HEK293T (cell line): ENCODE measurements at regions not wholly inside any gene's neighbourhood (a gene's known extent, or its start where the extent isn't known, plus 50 kb on each side); places are given as distances from the start of the nearest gene placed in this dataset.
"Not testable (repeated sequence)": the region's sequence is repeated elsewhere in the genome, so short reads cannot be mapped to it uniquely, and the experiment has no call there.

ENCODE experiments used
- CTCF ChIA-PET: fragments of 350-600 bp; formaldehyde crosslinking; extraction: SDS; loops from one replicate; lab custom pipeline; 2021; ENCODE audit warnings: antibody characterized with exemption, inconsistent platforms; lab: Yijun Ruan, JAX
- POLR2A ChIA-PET: fragments of 350-600 bp; formaldehyde crosslinking; extraction: SDS; loops from one replicate; lab custom pipeline; 2020; ENCODE audit warnings: antibody characterized with exemption, inconsistent platforms; lab: Yijun Ruan, JAX
- DNase-seq: peaks from one replicate; pipeline ENCODE4 v3.0.0; 2012; ENCODE audit warnings: mixed read lengths; ENCODE audit errors: extremely low spot score
- ARNT ChIP-seq: fragments of 450-650 bp; IDR thresholded peaks from 2 replicates; pipeline ENCODE4 v1.6.1; 2017; ENCODE audit warnings: mild to moderate bottlenecking
- BHLHE40 ChIP-seq: fragments of 450-650 bp; IDR thresholded peaks from 2 replicates; pipeline ENCODE4 v1.6.1; 2016; ENCODE audit warnings: mild to moderate bottlenecking, moderate library complexity, borderline replicate concordance
- CTBP1 ChIP-seq: fragments of 450-650 bp; IDR thresholded peaks from 2 replicates; pipeline ENCODE4 v1.6.1; 2016; ENCODE audit warnings: borderline replicate concordance
- ELF4 ChIP-seq: fragments of 450-650 bp; IDR thresholded peaks from 2 replicates; pipeline ENCODE4 v1.6.1; 2017; ENCODE audit warnings: antibody characterized with exemption
- FOXA1 ChIP-seq: fragments of 450-650 bp; IDR thresholded peaks from 2 replicates; pipeline ENCODE4 v1.6.1; 2016; ENCODE audit warnings: mild to moderate bottlenecking
- FOXK2 ChIP-seq: fragments of 450-650 bp; IDR thresholded peaks from 2 replicates; pipeline ENCODE4 v1.6.1; 2016; ENCODE audit warnings: mild to moderate bottlenecking
- FOXM1 ChIP-seq: fragments of 450-650 bp; IDR thresholded peaks from 2 replicates; pipeline ENCODE4 v1.6.1; 2017; ENCODE audit warnings: mild to moderate bottlenecking, borderline replicate concordance
- HDGF ChIP-seq: fragments of 450-650 bp; IDR thresholded peaks from 2 replicates; pipeline ENCODE4 v1.6.1; 2017; ENCODE audit warnings: antibody characterized with exemption, borderline replicate concordance
- L3MBTL2 ChIP-seq: fragments of 450-650 bp; conservative IDR thresholded peaks from 2 replicates; pipeline ENCODE4 v1.6.1; 2016; ENCODE audit warnings: mild to moderate bottlenecking
- LEF1 ChIP-seq: fragments of 450-650 bp; IDR thresholded peaks from 2 replicates; pipeline ENCODE4 v1.6.1; 2017; ENCODE audit warnings: mild to moderate bottlenecking, borderline replicate concordance
- NFRKB ChIP-seq: fragments of 450-650 bp; IDR thresholded peaks from 2 replicates; pipeline ENCODE4 v1.6.1; 2016; ENCODE audit warnings: mild to moderate bottlenecking, moderate library complexity
- SP1 ChIP-seq: fragments of 450-650 bp; IDR thresholded peaks from 2 replicates; pipeline ENCODE4 v1.6.1; 2017
- SUZ12 ChIP-seq: fragments of 450-650 bp; IDR thresholded peaks from 2 replicates; pipeline ENCODE4 v1.6.1; 2016; ENCODE audit warnings: mild to moderate bottlenecking
- TARDBP ChIP-seq: fragments of 450-650 bp; IDR thresholded peaks from 2 replicates; pipeline ENCODE4 v1.6.1; 2016
- ZNF384 ChIP-seq: fragments of 450-650 bp; IDR thresholded peaks from 2 replicates; pipeline ENCODE4 v1.6.1; 2016
- TF ChIP-seq, protein P1 (sequence below): fragments of 450-650 bp; IDR thresholded peaks from 2 replicates; pipeline ENCODE4 v1.6.1; 2016

DNA sequence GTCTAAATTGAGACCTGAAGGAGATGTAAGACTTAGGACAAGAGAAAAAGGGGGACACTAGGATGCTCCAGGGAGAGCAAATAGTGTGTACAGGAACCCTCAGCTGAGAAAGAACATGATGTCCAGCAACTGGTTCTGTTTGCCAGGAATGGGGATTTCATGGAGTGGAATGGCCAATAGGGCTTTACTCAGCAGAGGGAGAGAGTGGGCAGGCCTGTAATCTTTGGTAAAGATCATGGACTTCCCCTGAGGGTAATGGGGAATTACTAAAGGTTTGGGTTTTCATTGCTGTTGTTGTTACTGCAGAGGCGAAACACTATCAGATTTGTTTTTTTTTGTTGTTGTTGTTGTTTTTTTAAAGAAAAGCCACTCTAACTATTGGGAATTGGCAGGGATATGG is 99.0 kb downstream of the SCN11A start:
- POLR2A ChIA-PET: no interaction called here
- TF ChIP-seq HDGF (no peak), BHLHE40 (no peak), ZNF384 (no peak), LEF1 (no peak), CTBP1 (no peak), FOXM1 (no peak)
- TF ChIP-seq, protein P1, sequence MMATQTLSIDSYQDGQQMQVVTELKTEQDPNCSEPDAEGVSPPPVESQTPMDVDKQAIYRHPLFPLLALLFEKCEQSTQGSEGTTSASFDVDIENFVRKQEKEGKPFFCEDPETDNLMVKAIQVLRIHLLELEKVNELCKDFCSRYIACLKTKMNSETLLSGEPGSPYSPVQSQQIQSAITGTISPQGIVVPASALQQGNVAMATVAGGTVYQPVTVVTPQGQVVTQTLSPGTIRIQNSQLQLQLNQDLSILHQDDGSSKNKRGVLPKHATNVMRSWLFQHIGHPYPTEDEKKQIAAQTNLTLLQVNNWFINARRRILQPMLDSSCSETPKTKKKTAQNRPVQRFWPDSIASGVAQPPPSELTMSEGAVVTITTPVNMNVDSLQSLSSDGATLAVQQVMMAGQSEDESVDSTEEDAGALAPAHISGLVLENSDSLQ: no peak
- CTCF ChIA-PET: no interaction called here
- no peak for DNase-seq

DNA sequence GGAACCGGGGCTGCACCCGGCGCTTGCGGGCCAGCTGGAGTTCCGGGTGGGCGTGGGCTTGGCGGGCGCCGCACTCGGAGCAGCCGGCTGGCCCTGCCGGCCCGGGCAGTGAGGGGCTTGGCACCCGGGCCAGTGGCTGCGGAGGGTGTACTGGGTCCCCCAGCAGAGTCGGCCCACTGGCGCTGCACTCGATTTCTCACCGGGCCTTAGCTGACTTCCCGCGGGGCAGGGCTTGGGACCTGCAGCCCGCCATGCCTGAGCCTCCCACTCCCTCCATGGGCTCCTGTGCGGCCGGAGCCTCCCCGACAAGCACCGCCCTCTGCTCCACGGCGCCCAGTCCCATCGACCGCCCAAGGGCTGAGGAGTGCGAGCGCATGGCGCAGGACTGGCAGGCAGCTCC is 100.6 kb downstream of the SCN11A start:
- POLR2A ChIA-PET, DNase-seq, CTCF ChIA-PET: not testable (repeated sequence)

DNA sequence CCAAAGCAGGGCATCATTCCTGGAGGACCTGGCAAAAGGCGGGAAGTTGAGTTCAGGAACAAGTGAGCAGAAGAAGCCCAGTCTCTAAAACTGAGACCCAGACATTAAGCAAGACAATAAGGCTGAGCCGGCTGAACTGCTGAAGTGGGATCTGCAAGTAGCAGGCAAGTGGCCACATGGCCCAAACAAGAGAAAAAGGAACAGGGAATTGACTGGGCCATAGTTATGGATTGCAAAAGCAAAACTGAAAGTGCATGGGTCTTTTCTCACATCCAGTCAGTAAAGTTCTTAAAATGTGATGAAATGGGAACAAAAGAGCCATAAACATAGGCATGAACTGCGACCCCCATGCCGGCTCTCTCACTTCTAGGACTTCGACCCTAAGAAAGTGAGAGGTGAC is 101.2 kb downstream of the SCN11A start:
- no peak for DNase-seq
- TF ChIP-seq HDGF: no peak
- no peak for TF ChIP-seq ARNT
- no peak for TF ChIP-seq NFRKB
- TF ChIP-seq FOXM1: no peak
- TF ChIP-seq TARDBP: no peak
- no peak for TF ChIP-seq FOXK2
- no peak for TF ChIP-seq ELF4
- TF ChIP-seq CTBP1: no peak
- no peak for TF ChIP-seq SP1
- TF ChIP-seq SUZ12: no peak
- no peak for TF ChIP-seq L3MBTL2
- TF ChIP-seq ZNF384: no peak
- TF ChIP-seq FOXA1: no peak
- TF ChIP-seq, protein P1: no peak
- ChIA-PET CTCF (no interaction called here), POLR2A (no interaction called here)

DNA sequence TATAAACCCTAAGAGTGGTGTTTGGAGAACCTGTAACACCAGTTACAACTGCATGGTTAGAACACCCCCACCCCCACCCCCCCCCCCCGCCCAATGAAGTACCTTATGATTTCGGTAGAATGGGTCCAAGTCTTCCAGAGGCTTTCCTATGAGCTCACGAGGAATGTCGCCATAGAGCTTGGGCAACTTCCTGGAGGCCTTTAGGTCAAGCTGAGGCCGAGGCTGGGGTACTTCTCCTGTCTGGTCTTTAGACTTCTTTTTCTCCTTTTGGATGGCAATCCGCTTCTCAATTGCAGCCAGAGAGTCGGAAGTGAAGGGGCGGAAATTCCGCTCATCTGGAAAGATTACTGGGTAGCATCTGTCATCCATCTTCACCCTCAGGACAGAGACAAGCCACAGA is 101.8 kb downstream of the SCN11A start:
- DNase-seq: no peak
- CTCF ChIA-PET: no interaction called here
- TF ChIP-seq FOXM1 (no peak), ZNF384 (no peak), CTBP1 (no peak), BHLHE40 (no peak), FOXA1 (no peak)
- POLR2A ChIA-PET: no interaction called here

DNA sequence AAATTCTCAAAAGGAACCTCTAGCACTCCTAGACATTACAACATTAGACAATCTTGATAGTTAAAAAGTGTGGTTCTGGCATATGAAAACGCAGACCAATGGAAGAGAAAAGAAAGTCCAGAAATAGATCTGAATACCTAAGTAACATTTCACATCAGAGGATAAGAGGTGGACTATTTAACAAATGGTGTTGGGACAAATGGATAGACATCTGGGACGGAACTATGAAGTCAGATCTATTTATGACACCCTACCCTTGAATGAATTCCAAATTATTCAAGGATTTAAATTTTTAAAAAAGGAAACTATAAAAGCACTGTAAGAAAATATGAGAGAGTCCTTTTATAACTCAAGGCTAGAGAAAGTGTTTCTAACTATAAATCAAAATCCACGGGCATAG is 111.3 kb downstream of the SCN11A start:
- ChIA-PET POLR2A (no interaction called here), CTCF (no interaction called here)
- no peak for DNase-seq
- TF ChIP-seq SP1 (no peak), HDGF (no peak), ELF4 (no peak), CTBP1 (no peak), FOXM1 (no peak), LEF1 (no peak), FOXK2 (no peak), ZNF384 (no peak), ARNT (no peak), L3MBTL2 (no peak), NFRKB (no peak), TARDBP (no peak), FOXA1 (no peak), SUZ12 (no peak), BHLHE40 (no peak)
- TF ChIP-seq, protein P1: no peak

DNA sequence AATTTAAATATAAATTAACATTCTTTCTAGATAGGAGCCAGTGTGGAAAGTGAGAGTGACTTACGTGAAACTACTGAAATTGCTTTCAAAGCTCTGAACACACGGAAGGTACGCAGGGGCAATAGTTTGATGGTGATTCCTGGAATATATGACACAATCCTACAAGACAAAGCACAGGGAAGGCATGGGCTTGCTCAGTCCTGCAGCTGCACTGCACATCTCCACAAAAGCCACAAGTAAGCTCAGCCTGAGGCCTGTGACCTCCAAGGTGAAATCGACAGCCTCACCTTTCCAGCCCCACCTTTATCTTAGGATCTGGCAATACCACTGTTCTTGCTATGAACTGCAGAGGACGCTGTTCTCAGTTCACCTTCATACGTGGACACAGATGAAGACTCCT is 109.3 kb upstream of the SCN10A start:
- CTCF ChIA-PET: no interaction called here
- no peak for TF ChIP-seq CTBP1
- TF ChIP-seq ELF4: no peak
- no peak for TF ChIP-seq HDGF
- no peak for TF ChIP-seq LEF1
- no peak for TF ChIP-seq SP1
- TF ChIP-seq L3MBTL2: no peak
- TF ChIP-seq SUZ12: no peak
- no peak for TF ChIP-seq BHLHE40
- no peak for DNase-seq
- POLR2A ChIA-PET: no interaction called here

DNA sequence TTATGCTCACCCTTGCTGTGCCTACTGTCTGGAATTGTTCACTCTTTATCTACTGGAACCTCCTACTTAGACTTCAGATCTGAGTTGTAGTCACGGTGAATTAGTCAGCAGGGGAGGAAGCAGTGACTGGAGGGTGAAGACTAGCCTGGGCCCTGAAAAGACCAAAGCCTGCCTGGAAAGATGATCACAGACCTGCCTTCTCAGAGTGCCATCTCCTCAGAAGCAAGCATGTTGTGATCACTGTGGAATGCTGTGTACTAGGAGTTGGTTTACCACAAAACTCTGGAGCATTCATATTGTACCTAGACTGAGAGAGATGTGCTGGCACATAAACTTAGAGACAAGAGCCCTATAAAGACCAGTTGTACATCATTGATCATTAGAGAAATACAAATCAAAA is 100.7 kb upstream of the SCN10A start:
- TF ChIP-seq ELF4 (no peak), TARDBP (no peak), SUZ12 (no peak), FOXM1 (no peak)
- ChIA-PET POLR2A (no interaction called here), CTCF (no interaction called here)
- no peak for DNase-seq

DNA sequence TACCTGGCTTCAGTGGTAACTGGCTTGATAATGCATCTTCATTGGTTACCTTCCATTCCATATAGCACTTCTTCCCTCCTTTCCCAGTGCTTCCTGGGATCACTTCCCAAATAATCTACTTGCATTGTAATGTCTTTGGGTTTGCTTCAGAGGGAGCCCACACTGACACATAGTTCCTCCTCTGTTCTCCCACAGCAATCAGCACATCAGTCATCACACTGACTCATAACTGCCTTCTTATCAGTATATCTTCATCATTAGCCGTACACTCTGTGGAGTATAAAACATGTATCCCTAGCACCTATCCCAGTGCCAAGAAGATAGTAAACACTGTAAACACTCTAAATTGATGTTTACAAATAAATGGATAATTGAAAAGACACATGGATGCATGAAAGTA is 91.4 kb upstream of the SCN10A start:
- TF ChIP-seq CTBP1 (no peak), L3MBTL2 (no peak), FOXM1 (no peak), ARNT (no peak), ELF4 (no peak), SP1 (no peak), NFRKB (no peak), HDGF (no peak), TARDBP (no peak), SUZ12 (no peak), FOXK2 (no peak), LEF1 (no peak), BHLHE40 (no peak)
- TF ChIP-seq, protein P1: no peak
- ChIA-PET CTCF (no interaction called here), POLR2A (no interaction called here)
- no peak for DNase-seq
